WI38 (cell line): ENCODE measurements at regions not wholly inside any gene's neighbourhood (a gene's known extent, or its start where the extent isn't known, plus 50 kb on each side); places are given as distances from the start of the nearest gene placed in this dataset.

Experiments
- H3K4me3 ChIP-seq: 2 replicates; pipeline ENCODE4 v1.5.1; 2011; ENCODE audit warnings: low read depth, mild to moderate bottlenecking, control low read depth, low read length
- CTCF ChIP-seq: IDR thresholded peaks from 2 replicates; pipeline ENCODE4 v1.5.1; 2012; ENCODE audit warnings: low read depth, mild to moderate bottlenecking, control low read depth, low read length

DNA sequence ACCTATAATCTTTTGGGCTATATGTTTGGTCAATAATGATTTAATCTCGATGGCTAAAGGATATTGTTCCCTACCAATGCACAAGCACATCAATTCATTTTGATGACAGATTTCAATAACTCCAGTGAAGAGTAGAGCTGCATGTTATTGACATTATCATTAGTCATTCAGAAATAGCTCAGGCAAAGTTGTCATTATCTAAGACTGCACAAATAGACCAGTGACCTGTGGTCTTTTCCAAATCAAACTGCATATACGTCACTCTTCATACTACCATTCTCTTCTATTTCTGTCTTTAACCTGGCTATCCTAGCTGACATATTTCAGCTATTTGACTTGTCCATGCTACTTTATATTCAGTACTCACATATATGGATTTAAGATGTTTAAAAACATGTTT lies 1050.8 kb downstream of the C4orf33 start:
- no peak for TF ChIP-seq CTCF

DNA sequence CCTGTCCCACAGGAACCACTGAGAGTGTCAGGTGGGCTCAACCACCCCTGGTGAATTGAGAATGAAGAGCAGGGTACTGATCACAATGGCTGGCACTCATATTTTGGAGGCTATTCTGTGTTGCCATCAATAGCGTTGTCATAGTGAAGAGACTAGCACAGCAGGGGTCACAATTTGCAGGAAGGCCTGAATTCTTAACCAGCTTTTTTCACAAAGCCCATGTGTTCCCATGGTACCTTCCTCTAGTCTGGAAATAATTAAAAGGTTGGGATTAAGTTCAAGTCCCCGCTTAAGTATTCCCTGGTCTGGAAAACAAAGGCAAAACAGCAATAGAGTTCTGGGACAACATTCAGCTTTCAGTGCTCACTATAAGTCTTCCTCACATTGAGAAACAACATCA lies 1051.7 kb downstream of the C4orf33 start:
- TF ChIP-seq CTCF = no peak
- H3K4me3 ChIP-seq = no peak overlapping the region

More for the DNA sequence above, 1050.8 kb downstream of the C4orf33 start:
- H3K4me3 ChIP-seq = no peak overlapping the region

- H3K4me3 ChIP-seq = no peak overlapping the region
- no peak for TF ChIP-seq CTCF
Measured at GRCh38 chr4:130154901-130155300, 1058.9 kb downstream of the C4orf33 start.

DNA sequence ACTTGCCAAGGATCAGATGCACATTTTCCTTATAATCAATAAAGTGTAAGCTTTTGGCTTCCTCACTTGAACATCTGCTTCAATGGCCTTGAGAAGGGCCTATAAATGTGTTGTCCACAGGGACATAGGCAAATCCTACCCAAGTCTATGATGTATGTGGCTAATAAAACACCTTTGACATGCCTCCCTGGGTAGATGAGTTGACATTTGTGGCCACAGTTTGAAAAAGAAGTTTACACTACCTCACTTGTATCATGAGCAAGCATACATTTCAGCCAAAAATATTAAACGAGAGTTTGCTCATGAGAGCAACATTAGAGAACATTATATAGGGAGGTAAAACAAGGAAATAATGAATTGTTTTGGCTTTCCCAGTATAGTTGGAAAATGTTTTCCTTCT lies 1067.7 kb downstream of the C4orf33 start:
- no peak for TF ChIP-seq CTCF

DNA sequence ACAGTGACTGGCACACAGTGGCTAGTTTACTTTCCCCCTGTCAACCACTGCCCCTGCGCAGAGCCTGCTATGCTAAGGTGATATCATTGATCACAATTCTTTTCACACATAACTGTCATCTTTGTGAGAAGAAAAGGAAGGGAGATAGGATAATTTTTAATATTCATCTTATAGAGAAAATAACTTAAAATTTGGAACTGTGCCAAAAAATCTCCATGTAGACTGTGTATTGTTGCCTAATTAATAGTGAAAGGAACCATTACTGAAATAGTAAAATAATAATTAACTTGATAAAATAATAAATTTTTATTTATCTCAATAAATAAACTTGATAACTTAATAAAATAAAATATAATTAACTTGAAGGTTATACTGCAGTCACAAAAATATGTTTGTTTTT lies 1069.4 kb downstream of the C4orf33 start:
- no peak overlapping the region for H3K4me3 ChIP-seq
- no peak for TF ChIP-seq CTCF

More for the DNA sequence above, 1067.7 kb downstream of the C4orf33 start:
- no peak overlapping the region for H3K4me3 ChIP-seq

- TF ChIP-seq CTCF = no peak
- no peak overlapping the region for H3K4me3 ChIP-seq
Measured at GRCh38 chr4:130172156-130172555, 1076.2 kb downstream of the C4orf33 start.

GRCh38 chr4:130178106-130178505 lies 1082.2 kb downstream of the C4orf33 start:
- TF ChIP-seq CTCF = no peak
- no peak overlapping the region for H3K4me3 ChIP-seq
